ENCODE measurements at regions not wholly inside any gene's neighbourhood (a gene's known extent, or its start where the extent isn't known, plus 50 kb on each side); places are given as distances from the start of the nearest gene placed in this dataset.

DNA sequence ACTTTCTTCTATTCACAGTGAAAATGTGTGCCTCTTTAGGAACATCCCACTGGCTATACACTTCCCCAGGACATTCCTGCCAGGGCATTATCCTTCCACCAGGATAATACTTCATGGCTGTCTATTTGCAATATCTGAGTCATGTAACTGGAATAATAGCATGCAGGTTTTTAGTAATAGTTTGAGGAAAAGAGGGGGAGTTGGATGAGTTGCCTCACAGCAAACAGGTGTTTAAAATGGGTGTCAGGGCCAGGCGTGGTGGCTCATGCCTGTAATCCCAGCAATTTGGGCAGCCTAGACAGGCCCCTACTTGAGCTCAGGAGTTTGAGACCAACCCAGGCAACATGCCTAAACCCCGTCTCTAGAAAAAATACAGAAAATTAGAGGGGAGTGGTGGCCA is 585.9 kb downstream of the DIPK2A start:
- Mint-ChIP-seq H3K36me3 (no peaks in the 10 kb centered on the region), H3K4me1 (no peaks in the 10 kb centered on the region), H3K9me3 (peaks cover 0 to 4% (median 2%) of the 10 kb centered on the region in 7 donors), H3K4me3 (no peak overlapping the region), H3K27ac (no peak overlapping the region), H3K27me3 (ENCODE audit: low read depth in 3 of 3) (no peaks in the 10 kb centered on the region)
- H3K4me2 ChIP-seq (replicated peaks; ENCODE audit: extremely low read depth, low read length, poor library complexity, severe bottlenecking): no peak overlapping the region
- no peak overlapping the region for H3K4me3 ChIP-seq (replicated peaks in 1 of 3; ENCODE audit: low read depth in 2 of 3, low read length in 3 of 3)
- no peaks in the 10 kb centered on the region for H4K20me1 ChIP-seq (ENCODE audit: insufficient read depth, low read length)
- no peaks in the 10 kb centered on the region for H3K36me3 ChIP-seq (replicated peaks in 1 of 2; ENCODE audit: control insufficient read depth in 1 of 2, insufficient read depth in 2 of 2, low read length in 2 of 2)
- 86% methylated on average over 1 of the region's 2 CpGs for WGBS (ENCODE audit: insufficient coverage)
- H3K79me2 ChIP-seq (ENCODE audit: insufficient read depth, low read length): no peaks in the 10 kb centered on the region
- H3K27me3 ChIP-seq (ENCODE audit: control insufficient read depth in 2 of 2, insufficient read depth in 2 of 2, low read length in 2 of 2): no peaks in the 10 kb centered on the region
- H3K4me1 ChIP-seq (ENCODE audit: control insufficient read depth in 1 of 2, insufficient read depth in 2 of 2, low read length in 2 of 2): no peaks in the 10 kb centered on the region
- TF ChIP-seq, protein P1, sequence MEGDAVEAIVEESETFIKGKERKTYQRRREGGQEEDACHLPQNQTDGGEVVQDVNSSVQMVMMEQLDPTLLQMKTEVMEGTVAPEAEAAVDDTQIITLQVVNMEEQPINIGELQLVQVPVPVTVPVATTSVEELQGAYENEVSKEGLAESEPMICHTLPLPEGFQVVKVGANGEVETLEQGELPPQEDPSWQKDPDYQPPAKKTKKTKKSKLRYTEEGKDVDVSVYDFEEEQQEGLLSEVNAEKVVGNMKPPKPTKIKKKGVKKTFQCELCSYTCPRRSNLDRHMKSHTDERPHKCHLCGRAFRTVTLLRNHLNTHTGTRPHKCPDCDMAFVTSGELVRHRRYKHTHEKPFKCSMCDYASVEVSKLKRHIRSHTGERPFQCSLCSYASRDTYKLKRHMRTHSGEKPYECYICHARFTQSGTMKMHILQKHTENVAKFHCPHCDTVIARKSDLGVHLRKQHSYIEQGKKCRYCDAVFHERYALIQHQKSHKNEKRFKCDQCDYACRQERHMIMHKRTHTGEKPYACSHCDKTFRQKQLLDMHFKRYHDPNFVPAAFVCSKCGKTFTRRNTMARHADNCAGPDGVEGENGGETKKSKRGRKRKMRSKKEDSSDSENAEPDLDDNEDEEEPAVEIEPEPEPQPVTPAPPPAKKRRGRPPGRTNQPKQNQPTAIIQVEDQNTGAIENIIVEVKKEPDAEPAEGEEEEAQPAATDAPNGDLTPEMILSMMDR (IDR thresholded peaks at IDR 0.05): no peak
- H2AFZ ChIP-seq (ENCODE audit: insufficient read depth, low read depth, low read length, poor library complexity, severe bottlenecking): no peak overlapping the region
- no peak for DNase-seq
- no peak overlapping the region for H3K27ac ChIP-seq (ENCODE audit: low read depth in 1 of 2, low read length in 2 of 2)
- intact Hi-C loops (cut with micrococcal nuclease): no loop called here
- no peak overlapping the region for H3K9ac ChIP-seq (ENCODE audit: insufficient read depth, low read length, poor library complexity, severe bottlenecking)
- H3K9me3 ChIP-seq (replicated peaks in 1 of 2; ENCODE audit: control insufficient read depth in 1 of 2, insufficient read depth in 1 of 2, low read length in 2 of 2): no peaks in the 10 kb centered on the region

DNA sequence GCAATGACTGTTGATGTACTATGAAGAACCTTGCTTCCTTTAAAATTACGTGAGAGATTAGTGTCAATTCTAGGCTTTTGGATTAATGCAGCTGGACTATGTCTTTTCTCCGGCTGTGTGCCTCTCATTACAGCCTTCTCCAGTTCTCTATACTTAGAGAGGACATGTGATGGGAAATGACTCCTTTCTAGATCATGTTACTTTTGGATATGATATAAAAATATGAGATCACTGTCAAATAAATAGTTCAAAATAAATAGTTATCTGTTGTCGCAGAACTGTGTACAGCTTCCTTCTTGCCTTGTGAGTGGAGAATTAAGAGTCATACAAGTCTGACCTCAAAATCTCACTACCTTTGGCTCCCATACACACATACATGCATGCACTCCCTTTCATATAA is 592.4 kb downstream of the DIPK2A start:
- intact Hi-C loops (cut with micrococcal nuclease): no loop called here
- no peaks in the 10 kb centered on the region for H3K27me3 ChIP-seq (ENCODE audit: control insufficient read depth in 2 of 2, insufficient read depth in 2 of 2, low read length in 2 of 2)
- H3K27me3 Mint-ChIP-seq (ENCODE audit: low read depth in 3 of 3): peaks cover 0 to 2% (median 0%) of the 10 kb centered on the region in 3 donors
- peaks cover 0 to 3% of the 10 kb centered on the region in 2 donors for H3K9me3 ChIP-seq (replicated peaks in 1 of 2; ENCODE audit: control insufficient read depth in 1 of 2, insufficient read depth in 1 of 2, low read length in 2 of 2)
- H3K4me2 ChIP-seq (replicated peaks; ENCODE audit: extremely low read depth, low read length, poor library complexity, severe bottlenecking): no peak overlapping the region
- WGBS (ENCODE audit: insufficient coverage): no CpG with 5 or more reads among the region's 3 CpGs
- no peak overlapping the region for H2AFZ ChIP-seq (ENCODE audit: insufficient read depth, low read depth, low read length, poor library complexity, severe bottlenecking)
- no peaks in the 10 kb centered on the region for H3K4me1 Mint-ChIP-seq
- H3K4me3 Mint-ChIP-seq: no peak overlapping the region
- TF ChIP-seq, protein P1 (IDR thresholded peaks at IDR 0.05): no peak
- no peaks in the 10 kb centered on the region for H3K36me3 ChIP-seq (replicated peaks in 1 of 2; ENCODE audit: control insufficient read depth in 1 of 2, insufficient read depth in 2 of 2, low read length in 2 of 2)
- H3K9ac ChIP-seq (ENCODE audit: insufficient read depth, low read length, poor library complexity, severe bottlenecking): no peak overlapping the region
- H3K79me2 ChIP-seq (ENCODE audit: insufficient read depth, low read length): no peaks in the 10 kb centered on the region
- no peaks in the 10 kb centered on the region for H4K20me1 ChIP-seq (ENCODE audit: insufficient read depth, low read length)
- no peak for DNase-seq
- H3K4me3 ChIP-seq (replicated peaks in 1 of 3; ENCODE audit: low read depth in 2 of 3, low read length in 3 of 3): no peak overlapping the region
- no peak overlapping the region for H3K27ac Mint-ChIP-seq
- H3K4me1 ChIP-seq (ENCODE audit: control insufficient read depth in 1 of 2, insufficient read depth in 2 of 2, low read length in 2 of 2): no peaks in the 10 kb centered on the region
- H3K27ac ChIP-seq (ENCODE audit: low read depth in 1 of 2, low read length in 2 of 2): no peak overlapping the region
- peaks cover 3 to 15% (median 5%) of the 10 kb centered on the region in 7 donors for H3K9me3 Mint-ChIP-seq
- no peaks in the 10 kb centered on the region for H3K36me3 Mint-ChIP-seq

Data from CD14-positive monocyte (primary cell).